H9 (cell line): ENCODE measurements at regions not wholly inside any gene's neighbourhood (a gene's known extent, or its start where the extent isn't known, plus 50 kb on each side); places are given as distances from the start of the nearest gene placed in this dataset. TPM values are rescaled to one million over a fixed set of nuclear protein-coding genes. Genes with fewer than 3 reads are reported as not detected.

Source experiments
- DNase-seq: peaks from one replicate; pipeline ENCODE4 v3.0.0-alpha.2; 2017
- H2AFZ ChIP-seq: one replicate; pipeline ENCODE4 v1.6.1; 2013; ENCODE audit warnings: mild to moderate bottlenecking, low read length, control low read depth, moderate library complexity
- H2AK5ac ChIP-seq: 2 replicates; pipeline ENCODE4 v1.6.1; 2013; ENCODE audit warnings: low read length, control low read depth, mixed read lengths; ENCODE audit not compliant: insufficient read length
- H2BK120ac ChIP-seq: one replicate; pipeline ENCODE4 v1.6.1; 2013; ENCODE audit warnings: low read depth, mild to moderate bottlenecking, low read length, control low read depth, inconsistent platforms; ENCODE audit not compliant: poor library complexity, severe bottlenecking
- H2BK12ac ChIP-seq: 2 replicates; pipeline ENCODE4 v1.6.1; 2013; ENCODE audit warnings: low read length, control low read depth, mixed read lengths, low read depth; ENCODE audit not compliant: insufficient read length
- H2BK15ac ChIP-seq: 2 replicates; pipeline ENCODE4 v1.6.1; 2013; ENCODE audit warnings: low read depth, low read length, control low read depth
- H2BK20ac ChIP-seq: one replicate; pipeline ENCODE4 v1.6.1; 2013; ENCODE audit warnings: low read depth, mild to moderate bottlenecking, low read length, control low read depth, inconsistent platforms; ENCODE audit not compliant: poor library complexity, severe bottlenecking
- H2BK5ac ChIP-seq: 2 replicates; pipeline ENCODE4 v1.6.1; 2013; ENCODE audit warnings: low read length, control low read depth, mixed read lengths; ENCODE audit not compliant: insufficient read length
- H3K14ac ChIP-seq: 2 replicates; pipeline ENCODE4 v1.6.1; 2013; ENCODE audit warnings: low read length, control low read depth; ENCODE audit not compliant: insufficient read depth
- H3K18ac ChIP-seq: 2 replicates; pipeline ENCODE4 v1.6.1; 2013; ENCODE audit warnings: low read depth, mild to moderate bottlenecking, mixed read lengths, low read length, control low read depth; ENCODE audit not compliant: insufficient read length
- H3K23ac ChIP-seq: 2 replicates; pipeline ENCODE4 v1.6.1; 2013; ENCODE audit warnings: low read length, control low read depth, mixed read lengths, low read depth; ENCODE audit not compliant: insufficient read length
- H3K23me2 ChIP-seq: 2 replicates; pipeline ENCODE4 v1.6.1; 2013; ENCODE audit warnings: low read depth, mild to moderate bottlenecking, mixed read lengths, low read length, control low read depth; ENCODE audit not compliant: insufficient read length, poor library complexity, severe bottlenecking
- H3K27ac ChIP-seq: 2 replicates; pipeline ENCODE4 v1.5.1; 2013; ENCODE audit warnings: low read length, control low read depth, mixed read lengths, low read depth; ENCODE audit not compliant: insufficient read length
- H3K27me3 ChIP-seq: 2 replicates; pipeline ENCODE4 v1.6.1; 2013; ENCODE audit warnings: low read length, control low read depth, inconsistent platforms; ENCODE audit not compliant: insufficient read depth
- H3K4ac ChIP-seq: 2 replicates; pipeline ENCODE4 v1.6.1; 2013; ENCODE audit warnings: low read depth, mild to moderate bottlenecking, control low read depth, inconsistent platforms, low read length, moderate library complexity
- H3K4me1 ChIP-seq: 2 replicates; pipeline ENCODE4 v1.6.1; 2013; ENCODE audit warnings: low read length, control low read depth, inconsistent platforms; ENCODE audit not compliant: insufficient read depth
- H3K4me2 ChIP-seq: 2 replicates; pipeline ENCODE4 v1.6.1; 2013; ENCODE audit warnings: low read length, control low read depth, mixed read lengths; ENCODE audit not compliant: insufficient read length, insufficient read depth
- H3K56ac ChIP-seq: 2 replicates; pipeline ENCODE4 v1.6.1; 2013; ENCODE audit warnings: low read depth, mild to moderate bottlenecking, mixed read lengths, low read length, control low read depth; ENCODE audit not compliant: insufficient read length
- H3K79me1 ChIP-seq: 2 replicates; pipeline ENCODE4 v1.6.1; 2013; ENCODE audit warnings: low read depth, mild to moderate bottlenecking, moderate library complexity, low read length, control low read depth, inconsistent platforms; ENCODE audit not compliant: insufficient read depth, poor library complexity, severe bottlenecking
- H3K79me2 ChIP-seq: 2 replicates; pipeline ENCODE4 v1.6.1; 2013; ENCODE audit warnings: low read length, control low read depth, inconsistent platforms; ENCODE audit not compliant: insufficient read depth
- H3K9ac ChIP-seq: 2 replicates; pipeline ENCODE4 v1.6.1; 2013; ENCODE audit warnings: low read length, control low read depth, mixed read lengths; ENCODE audit not compliant: insufficient read length; ENCODE audit errors: extremely low read depth
- H3K9me3 ChIP-seq: one replicate; pipeline ENCODE4 v1.6.1; 2013; ENCODE audit warnings: low read depth, low read length, inconsistent platforms; ENCODE audit not compliant: control insufficient read depth
- H3T11ph ChIP-seq: one replicate; pipeline ENCODE4 v1.6.1; 2013; ENCODE audit warnings: mild to moderate bottlenecking, low read length, control low read depth, inconsistent platforms
- H4K20me1 ChIP-seq: one replicate; pipeline ENCODE4 v1.6.1; 2013; ENCODE audit not compliant: control insufficient read depth, insufficient read length, insufficient read depth
- H4K5ac ChIP-seq: 2 replicates; pipeline ENCODE4 v1.6.1; 2013; ENCODE audit warnings: low read depth, mild to moderate bottlenecking, mixed read lengths, low read length, control low read depth; ENCODE audit not compliant: insufficient read length
- H4K8ac ChIP-seq: replicated peaks from 2 replicates; pipeline ENCODE4 v1.6.1; 2013; ENCODE audit warnings: low read length, control low read depth, mixed read lengths, low read depth; ENCODE audit not compliant: insufficient read length
- H4K91ac ChIP-seq: 2 replicates; pipeline ENCODE4 v1.6.1; 2013; ENCODE audit warnings: low read depth, mild to moderate bottlenecking, moderate library complexity, mixed read lengths, low read length, control low read depth; ENCODE audit not compliant: insufficient read length
- H3K27ac Mint-ChIP-seq, 3 experiments: 2 replicates in 2 of 3; 3 replicates in 1 of 3; pipeline ENCODE4 v1.8.0; 2020 to 2021; ENCODE audit warnings: mixed read lengths in 3 of 3, mild to moderate bottlenecking in 1 of 3, moderate library complexity in 1 of 3
- H3K27me3 Mint-ChIP-seq: 2 replicates; pipeline ENCODE4 v1.8.0; 2021; ENCODE audit warnings: low read depth, mild to moderate bottlenecking, moderate library complexity, mixed read lengths
- H3K36me3 Mint-ChIP-seq, 3 experiments: 2 replicates in 2 of 3; 3 replicates in 1 of 3; pipeline ENCODE4 v1.8.0; 2020 to 2021; ENCODE audit warnings: low read depth in 3 of 3, mixed read lengths in 3 of 3; ENCODE audit not compliant: insufficient read depth in 1 of 3
- H3K4me1 Mint-ChIP-seq, 2 experiments: 2 replicates each; pipeline ENCODE4 v1.8.0; 2020; ENCODE audit warnings: mixed read lengths in 2 of 2
- H3K4me3 Mint-ChIP-seq, 2 experiments: 2 replicates in 1 of 2; 3 replicates in 1 of 2; pipeline ENCODE4 v1.8.0; 2020 to 2021; ENCODE audit warnings: mild to moderate bottlenecking in 2 of 2, mixed read lengths in 2 of 2, moderate library complexity in 1 of 2
- H3K9me3 Mint-ChIP-seq, 2 experiments: 2 replicates in 1 of 2; 3 replicates in 1 of 2; pipeline ENCODE4 v1.8.0; 2020; ENCODE audit warnings: mild to moderate bottlenecking in 2 of 2, mixed read lengths in 2 of 2, moderate library complexity in 1 of 2
- CTCF ChIP-seq: fragments of 200-600 bp; sonication (generic); conservative IDR thresholded peaks from 3 replicates; pipeline ENCODE4 v1.8.0; 2021; ENCODE audit warnings: antibody characterized with exemption, mild to moderate bottlenecking
- microRNA-seq: library from miRNA; unstranded; fragments of <30 nt; microRNA quantifications from one replicate; pipeline ENCODE4, GENCODE V29; 2020; ENCODE audit warnings: borderline microRNAs expressed

- Histone ChIP-seq H2AK5ac (no peak overlapping the region), H2BK5ac (no peak overlapping the region), H3K4ac (no peak overlapping the region), H3K79me1 (no peaks in the 10 kb centered on the region), H4K91ac (no peak overlapping the region), H4K20me1 (no peaks in the 10 kb centered on the region), H2BK20ac (no peak overlapping the region), H3K23ac (no peak overlapping the region), H4K8ac (no peak overlapping the region), H3K4me1 (no peaks in the 10 kb centered on the region), H3K9ac (no peak overlapping the region), H3K27ac (no peak overlapping the region), H2AFZ (no peak overlapping the region), H3K79me2 (no peaks in the 10 kb centered on the region), H3K9me3 (no peaks in the 10 kb centered on the region), H3K18ac (no peak overlapping the region), H3K56ac (no peak overlapping the region), H2BK15ac (no peak overlapping the region), H2BK120ac (no peak overlapping the region), H3K23me2 (no peaks in the 10 kb centered on the region), H3T11ph (no peak overlapping the region), H3K27me3 (no peaks in the 10 kb centered on the region), H4K5ac (no peak overlapping the region), H2BK12ac (no peak overlapping the region), H3K14ac (no peak overlapping the region), H3K4me2 (no peak overlapping the region)
- Mint-ChIP-seq H3K27ac (no peak overlapping the region), H3K9me3 (peaks cover 1 to 3% of the 10 kb centered on the region in 2 experiments; a peak in 2 of 5 replicates), H3K4me3 (no peak overlapping the region), H3K27me3 (no peaks in the 10 kb centered on the region), H3K36me3 (no peaks in the 10 kb centered on the region), H3K4me1 (no peaks in the 10 kb centered on the region)
- no peak for DNase-seq
- no peak for TF ChIP-seq CTCF
Observed at GRCh38 chr5:96012399-96012798, 50.7 kb upstream of the ELL2 start.

Small RNA genes lying in the stretch of these regions (microRNA-seq; reads per million reads assigned to microRNA genes)
- gene MIR583: not detected
